GDM1 (cell line): ENCODE measurements at regions not wholly inside any gene's neighbourhood (a gene's known extent, or its start where the extent isn't known, plus 50 kb on each side); places are given as distances from the start of the nearest gene placed in this dataset.
"Not testable (repeated sequence)": the region's sequence is repeated elsewhere in the genome, so short reads cannot be mapped to it uniquely, and the experiment has no call there.

Source experiments
- DNase-seq: peaks from one replicate; lab custom pipeline; 2025; lab: John Stamatoyannopoulos, UW

DNA sequence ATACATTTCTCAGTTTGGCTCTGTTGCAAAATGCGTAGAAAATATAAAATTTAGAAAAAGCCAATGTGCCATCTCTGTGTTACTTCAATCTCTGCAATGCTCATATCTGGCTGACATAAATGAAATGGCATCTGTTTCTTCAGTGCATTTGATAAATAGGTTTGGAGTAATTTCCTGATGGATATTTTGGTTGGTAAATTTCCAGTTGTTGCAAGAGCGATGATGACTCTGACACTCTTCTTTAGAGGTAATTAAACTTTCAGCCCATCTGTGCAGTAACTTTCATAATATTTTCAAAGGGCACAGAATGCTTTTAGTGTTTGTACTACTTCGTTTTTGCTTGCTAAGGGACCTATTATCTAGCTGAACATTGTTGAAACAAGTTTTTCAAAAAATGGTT lies 1286.4 kb downstream of the PCDH9 start:
- no peak for DNase-seq

DNA sequence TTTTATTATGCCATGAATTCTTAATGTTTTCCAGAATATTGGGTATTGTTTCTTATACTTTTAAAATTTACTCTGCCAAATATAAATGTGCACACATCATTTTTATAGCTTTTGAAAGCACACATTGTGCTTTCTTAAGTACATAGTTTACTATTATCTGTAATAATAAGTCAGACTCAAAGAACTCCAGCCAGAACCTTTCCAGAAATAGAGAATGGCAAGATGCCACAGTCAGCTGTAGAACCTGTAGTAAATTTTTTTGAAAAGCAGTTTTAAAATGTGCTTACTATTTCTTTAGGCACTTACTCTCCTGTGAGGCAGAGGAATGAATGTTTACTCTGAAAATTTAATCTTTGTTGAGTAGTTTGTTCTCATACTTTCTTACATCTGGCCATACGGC lies 1287.1 kb downstream of the PCDH9 start:
- DNase-seq = no peak

DNA sequence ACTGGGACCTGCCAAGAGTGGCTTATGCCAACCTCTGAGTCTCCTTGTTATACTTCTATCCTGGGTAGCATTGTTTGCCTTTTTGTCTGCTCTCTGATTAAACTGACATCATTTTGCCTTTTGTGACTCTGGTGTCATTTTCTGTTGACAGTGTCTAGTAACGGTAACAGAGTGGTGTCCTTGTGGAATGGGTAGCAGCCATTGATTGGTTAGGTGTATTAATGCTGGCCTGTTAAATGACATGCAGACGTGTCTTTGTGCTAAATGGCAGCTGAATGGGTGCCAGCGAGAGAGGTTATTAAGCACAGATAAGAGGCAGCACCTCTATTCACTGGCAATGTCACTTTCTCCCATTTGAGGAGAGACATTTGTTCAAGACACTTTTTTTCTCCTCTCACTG lies 1289.4 kb downstream of the PCDH9 start:
- DNase-seq = no peak

DNA sequence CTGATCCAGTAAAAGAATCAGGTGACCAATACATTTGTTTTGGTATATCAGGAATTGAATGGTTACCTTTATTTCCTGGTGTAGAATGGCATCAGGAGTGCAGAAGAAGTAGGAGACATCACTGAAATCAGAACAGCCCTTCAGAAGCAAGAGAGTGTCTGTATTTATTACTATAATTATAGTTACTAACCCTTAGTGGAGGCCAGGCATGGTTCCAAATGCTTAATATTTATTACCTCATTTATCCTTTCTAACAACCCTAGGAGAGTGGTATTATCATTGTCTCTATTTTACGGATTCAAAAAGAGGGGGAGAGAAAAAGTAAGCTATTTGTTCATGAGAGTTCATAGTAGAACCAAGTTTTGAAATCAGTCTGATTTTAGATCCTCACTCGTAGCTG lies 1292.9 kb downstream of the PCDH9 start:
- no peak for DNase-seq

DNA sequence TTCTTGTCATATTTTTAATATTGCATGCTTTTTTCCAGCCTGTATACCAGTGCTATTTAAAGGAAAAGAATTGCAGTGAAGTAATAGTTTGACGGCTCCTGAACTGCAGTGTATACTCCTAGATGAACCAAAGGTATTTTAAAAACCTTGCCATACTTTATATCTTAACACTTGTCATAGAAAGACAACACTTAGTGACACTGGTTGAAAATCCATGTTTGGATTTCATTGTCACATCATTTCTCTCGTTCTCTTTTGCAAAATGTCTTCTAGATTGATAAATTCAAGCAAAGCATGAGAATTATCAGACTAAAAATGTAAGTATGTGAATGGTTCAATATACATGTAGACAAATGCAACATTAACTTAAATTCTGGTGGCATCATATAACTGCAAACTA lies 1293.9 kb downstream of the PCDH9 start:
- DNase-seq = no peak

DNA sequence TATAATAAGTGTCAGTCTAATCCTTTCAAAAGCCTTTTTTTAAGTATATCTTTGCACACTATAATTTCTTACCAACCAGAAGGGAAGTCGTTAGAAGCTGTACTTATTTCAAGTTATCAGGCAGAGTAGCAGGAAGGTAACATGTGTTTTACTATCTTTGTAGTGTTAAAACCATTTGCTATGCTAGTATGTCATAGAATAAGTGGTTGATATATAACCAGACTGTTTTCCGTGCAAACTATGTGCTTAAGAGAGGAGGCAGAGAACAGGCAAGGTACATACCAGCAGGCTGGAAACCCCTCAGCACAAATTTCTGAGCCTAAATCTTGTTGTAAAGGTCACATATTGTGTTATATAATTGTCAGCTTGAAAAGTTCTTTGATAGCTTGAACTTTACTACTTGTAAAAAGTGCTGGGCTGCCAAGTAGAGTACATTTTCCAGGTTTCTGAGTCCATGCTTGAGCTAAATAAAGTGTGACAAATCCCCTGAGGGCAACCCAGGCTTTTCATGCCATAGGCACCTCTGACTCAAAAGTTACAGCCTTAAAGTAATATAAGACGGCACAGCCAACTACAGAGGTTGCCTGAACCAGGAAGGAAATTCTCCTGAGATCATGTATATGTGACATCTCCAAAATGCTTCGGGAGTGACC lies 1297.4 kb downstream of the PCDH9 start:
- no peak for DNase-seq

DNA sequence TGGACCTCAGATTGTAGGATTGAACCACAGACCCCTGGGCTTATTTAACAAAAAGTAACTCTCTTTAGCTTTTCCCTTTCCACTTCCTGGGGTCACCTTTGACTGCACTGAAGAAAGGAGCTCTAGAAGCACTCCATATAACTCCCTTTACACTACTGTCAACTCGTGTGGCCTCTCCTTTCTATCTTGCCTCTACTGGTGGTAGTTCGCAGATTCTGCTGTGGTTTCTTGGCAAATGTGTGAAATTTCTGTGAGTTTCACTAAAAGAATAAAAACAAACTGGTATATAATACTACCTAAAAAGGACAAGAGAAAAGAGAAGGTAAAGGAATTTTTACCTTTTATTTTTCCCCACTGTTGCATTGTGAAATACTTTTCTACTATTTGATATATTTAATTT lies 1298.1 kb downstream of the PCDH9 start:
- DNase-seq = no peak

DNA sequence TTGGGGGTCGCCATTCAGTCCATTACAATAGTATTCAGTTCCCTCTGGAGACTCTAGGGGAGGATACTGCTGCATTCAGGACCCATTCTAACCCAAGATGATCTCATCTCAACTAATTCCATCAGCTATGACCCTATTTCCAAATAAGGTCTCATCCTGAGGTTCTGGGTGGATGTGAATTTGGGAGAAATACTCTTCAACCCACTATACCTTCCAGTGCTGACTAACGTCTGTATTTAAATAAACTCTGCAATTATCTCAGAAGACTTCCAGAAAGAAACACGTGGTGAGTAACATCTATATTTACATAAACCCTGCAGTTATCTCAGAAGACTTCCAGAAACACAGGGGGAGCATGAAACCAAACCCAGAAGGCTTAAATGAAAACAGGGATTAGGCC lies 1300.7 kb downstream of the PCDH9 start:
- no peak for DNase-seq

DNA sequence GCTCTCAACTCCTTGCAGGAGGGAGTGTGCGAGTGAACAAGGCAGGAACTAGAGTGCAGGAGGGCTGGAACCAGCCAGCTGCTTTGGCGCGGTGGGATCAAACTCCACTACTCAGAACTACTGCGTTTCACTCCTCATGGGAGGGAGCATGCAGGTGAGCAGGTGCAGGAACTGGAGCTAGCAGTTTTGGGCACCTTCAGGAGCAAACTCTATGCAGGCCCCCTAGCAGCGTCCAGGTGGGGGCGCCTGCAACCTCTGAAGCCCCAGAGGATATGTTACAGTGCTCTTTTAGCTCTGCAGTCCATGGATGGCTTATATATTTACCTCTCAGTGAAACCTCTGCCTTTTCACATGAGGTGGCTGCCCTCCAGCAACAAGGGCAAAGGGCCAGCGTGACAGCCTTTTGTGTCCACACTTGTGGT lies 1303.4 kb downstream of the PCDH9 start:
- DNase-seq = no peak

DNA sequence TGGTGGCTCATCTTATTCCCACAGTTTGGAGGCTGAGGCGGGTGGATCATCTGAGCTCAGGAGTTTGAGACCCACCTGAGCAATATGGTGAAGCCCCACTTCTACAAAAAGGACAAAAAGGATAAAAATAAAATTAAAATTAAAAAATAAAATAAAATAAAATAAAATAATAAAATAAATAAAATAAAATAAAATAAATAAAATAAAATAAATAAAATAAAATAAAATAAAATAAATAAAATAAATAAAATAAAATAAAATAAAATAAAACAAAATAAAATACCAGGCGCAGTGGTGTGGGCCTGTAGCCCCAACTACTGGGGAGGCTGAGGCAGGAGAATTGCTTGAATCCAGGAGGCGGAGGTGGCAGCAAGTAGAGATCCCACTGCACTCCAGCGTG lies 1307.3 kb downstream of the PCDH9 start:
- DNase-seq = not testable (repeated sequence)

DNA sequence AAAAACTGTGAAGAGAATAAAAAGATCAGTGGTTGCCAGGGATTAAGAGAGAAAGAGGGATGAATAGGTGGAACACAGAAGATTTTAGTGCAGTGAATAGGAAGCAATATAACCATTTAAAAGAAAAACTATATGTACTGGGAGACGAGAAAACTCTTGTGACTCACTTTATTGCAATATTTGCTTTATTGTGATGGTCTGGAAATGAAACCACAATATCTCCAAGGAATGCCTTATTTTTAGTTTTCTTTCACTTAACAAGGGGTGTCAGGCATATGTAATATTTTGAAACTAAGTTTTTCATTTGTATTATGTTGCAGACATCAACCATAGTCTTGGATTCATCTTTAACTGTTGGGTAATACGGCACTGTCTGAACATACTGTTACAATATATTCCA lies 1308.2 kb downstream of the PCDH9 start:
- no peak for DNase-seq

DNA sequence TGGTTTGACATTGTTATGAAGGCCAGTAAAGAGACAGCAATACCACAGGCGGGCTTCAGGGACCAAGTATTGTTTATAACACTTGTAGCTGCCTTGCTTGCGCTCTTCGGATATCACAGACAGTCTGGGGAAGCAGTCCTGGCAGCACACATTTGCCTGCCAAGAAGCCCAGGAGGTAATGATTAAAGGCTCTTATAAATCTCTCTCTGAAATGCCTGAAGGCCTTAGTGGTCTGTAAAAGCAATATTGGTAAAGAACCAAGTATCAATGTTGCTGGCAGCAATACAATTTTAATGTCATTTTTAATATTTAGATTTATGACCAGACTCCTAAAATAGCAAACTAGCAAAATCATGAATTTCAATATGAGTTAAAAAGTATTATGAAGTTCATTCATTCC lies 1312.4 kb downstream of the PCDH9 start:
- DNase-seq = no peak

DNA sequence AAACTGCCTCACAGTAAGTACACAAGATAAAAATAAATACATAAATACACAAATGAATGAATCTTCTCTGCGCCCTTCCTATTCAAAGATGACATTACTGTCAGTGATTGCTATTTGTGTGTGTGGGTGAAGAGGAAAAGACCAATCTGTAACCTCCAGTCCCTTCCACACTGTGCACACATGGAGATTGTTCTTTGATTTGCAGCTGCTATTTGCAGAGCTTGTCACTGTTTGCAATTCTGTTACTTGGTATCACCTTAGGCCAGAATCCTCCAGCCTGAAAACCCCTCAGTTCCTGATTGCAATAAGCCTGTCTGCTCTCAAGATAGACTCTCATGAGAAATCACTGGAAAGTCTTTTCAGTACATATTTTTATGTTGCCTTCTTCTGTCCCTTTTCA lies 1314.9 kb downstream of the PCDH9 start:
- no peak for DNase-seq

DNA sequence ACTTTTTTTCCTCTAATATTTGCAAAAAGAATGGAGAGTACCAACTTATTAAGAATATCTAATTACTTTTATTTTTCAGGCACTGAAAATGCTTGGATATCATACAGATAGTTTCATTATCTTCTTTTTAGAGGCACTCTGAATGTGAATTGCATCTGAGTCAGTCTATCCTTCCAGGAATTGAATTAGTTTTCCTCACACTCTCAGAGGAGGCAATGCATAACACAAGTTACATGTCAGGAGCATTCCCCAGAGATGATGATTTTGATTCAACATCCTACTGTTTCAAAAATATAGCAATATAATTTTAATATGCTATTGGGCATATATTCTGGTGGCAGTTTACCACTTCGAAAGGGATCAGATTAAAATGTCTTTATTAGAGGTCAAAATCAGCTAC lies 1315.4 kb downstream of the PCDH9 start:
- no peak for DNase-seq

DNA sequence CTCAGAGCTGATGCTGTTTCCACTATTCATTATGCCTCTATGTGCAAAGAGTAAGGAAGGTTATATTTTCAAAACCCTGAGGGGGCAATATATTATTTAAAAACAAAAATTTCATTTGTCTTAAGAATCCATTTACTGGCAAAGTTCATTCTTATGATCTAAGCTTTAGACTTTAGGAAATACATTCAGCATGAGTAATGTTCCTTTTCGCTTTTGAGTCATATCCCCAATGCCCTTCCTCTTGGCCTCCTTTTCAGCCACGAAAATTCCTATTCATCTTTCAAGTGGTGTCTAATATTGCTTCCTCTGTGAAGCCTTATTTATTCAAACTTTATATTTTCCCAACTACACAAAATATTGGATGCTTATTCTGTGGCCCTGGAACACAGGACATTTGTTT lies 1317.0 kb downstream of the PCDH9 start:
- no peak for DNase-seq

DNA sequence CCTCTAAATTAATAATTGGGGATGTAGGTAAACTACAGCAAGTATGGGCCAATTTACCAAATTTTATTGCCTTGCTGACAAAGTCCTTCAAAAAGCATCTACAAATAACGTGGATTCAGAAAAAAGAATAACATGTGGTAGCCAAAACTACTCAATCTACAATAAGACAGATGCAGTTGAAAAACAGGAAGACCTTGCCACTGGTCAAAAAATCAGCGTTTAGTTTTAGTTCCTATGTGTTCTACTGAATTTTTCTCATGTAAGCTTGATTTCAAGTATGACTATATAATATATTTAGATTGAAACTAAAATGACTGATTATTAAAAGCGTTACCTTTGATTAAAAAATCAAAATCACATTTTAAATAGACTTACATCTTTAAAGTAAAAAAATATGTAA lies 1317.6 kb downstream of the PCDH9 start:
- DNase-seq = no peak

DNA sequence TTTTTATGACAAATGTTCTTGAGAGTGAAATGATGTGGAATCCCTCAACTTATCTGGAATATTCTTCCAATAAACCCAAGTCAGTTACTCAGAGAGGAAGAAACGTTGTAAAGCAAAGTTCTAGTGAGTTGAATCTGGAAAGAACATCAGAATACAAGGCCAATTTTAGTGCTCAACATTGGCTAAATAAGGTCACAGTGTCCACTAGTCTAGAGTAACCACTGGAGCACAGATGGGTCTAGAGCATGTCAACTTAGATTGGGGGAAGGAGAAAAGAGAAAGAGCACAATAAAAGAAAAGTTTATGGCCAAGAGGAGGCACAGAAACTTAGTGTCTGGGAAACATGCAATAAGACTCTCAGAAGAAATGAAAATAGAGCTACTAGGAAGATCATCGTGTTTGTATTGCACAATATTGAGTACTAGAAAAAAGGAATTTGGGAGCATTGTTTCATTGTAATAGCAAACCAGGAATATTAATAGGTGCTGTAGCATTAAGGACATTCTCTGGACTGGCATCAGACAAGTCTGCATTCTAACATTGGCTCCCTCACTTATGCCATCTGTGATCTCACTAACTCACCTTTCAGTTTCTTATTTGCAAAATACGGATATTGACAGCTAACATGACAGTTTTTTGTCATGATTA lies 1318.5 kb downstream of the PCDH9 start:
- DNase-seq = no peak

DNA sequence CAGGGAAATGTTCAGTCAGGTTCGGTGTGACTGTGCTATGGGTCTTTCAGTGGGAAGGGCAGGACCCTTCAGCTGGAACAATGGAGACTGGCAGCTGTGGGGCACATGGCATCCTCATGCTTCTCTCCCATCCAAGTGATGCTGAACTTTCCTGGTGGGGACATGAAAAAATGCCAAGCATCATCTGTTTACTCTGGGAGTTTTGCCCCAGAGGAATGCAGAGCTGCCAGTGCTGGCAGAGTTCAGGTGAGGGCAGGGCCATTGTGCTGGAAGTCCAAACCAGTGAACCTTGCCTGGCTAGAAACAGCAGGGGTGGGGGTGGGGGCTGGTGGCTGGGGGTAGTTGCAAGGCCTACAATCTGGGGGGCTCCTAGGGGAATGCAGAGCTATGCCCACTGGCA lies 1320.6 kb downstream of the PCDH9 start:
- DNase-seq = no peak

DNA sequence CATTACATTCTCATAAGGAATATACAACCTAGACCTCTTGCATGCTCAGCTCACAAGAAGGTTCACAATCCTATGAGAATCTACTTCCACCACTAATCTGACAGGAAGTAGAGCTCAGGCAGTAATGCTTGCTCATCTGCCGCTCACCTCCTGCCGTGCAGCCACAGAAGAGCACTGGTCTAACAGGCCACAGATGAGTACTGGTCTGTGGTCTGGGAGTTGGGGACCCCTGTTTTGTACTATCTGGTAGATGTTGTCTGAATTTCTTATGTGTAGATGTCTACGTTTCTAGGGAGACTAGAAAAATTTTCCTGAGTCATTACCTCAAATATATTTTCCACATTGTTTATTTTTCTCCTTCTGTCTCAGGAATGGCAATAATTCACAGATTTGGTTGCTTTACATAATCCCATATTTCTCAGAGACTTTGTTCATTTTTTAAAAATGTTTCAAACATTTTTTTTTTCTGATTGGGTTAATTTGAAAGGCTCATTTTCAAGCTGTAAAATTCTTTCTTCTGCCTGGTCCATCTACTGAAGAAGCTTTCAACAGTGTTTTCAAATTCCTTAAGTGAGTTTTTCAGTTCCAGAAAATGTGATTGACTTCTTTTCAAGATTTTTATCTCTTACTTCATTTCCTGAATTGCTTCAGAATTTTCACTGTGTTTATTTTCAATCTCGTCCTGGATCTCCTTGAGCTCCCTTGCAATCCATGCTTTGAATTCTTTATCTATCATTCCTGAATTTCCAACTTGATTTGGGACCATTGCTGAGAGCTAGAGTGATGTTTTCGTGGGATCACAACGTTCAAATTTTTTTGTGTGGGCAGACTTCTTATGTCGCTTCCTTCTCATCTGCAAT lies 1322.2 kb downstream of the PCDH9 start:
- DNase-seq = no peak

DNA sequence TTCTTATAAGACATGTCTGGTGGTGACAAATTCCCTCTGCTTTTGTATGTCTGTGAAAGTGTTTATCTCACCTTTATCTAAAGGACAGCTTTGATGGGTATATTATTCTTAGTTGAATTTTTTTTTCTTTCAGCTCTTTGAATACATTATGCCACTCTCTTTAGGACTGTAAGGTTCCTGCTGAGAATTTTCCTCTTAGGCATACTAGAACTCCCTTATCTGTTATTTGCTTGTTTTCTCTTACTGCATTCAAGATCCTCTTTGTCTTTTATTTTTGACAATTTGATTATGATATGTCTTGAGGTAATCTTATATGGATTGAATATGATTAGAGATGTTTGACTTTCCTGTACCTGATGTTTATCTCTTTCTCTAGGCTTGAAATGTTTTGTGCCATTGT lies 1328.4 kb downstream of the PCDH9 start:
- no peak for DNase-seq

DNA sequence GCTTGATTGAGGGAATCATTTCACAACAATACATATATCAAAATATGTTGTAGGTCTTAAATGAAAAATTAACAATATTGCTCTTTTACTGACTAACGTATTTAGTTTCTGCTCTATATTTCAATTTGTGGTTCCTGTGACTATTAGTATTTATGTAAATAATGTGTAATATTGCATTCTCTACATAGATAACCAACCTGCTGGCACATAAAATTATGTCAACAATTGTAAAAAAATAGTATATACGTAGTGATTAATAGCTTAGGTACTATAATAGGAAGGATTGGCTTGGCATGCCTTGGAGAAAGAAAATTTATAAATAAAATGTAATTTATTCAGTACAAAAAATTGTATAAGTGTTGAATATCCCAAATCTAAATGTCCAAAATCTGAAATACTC lies 1336.1 kb downstream of the PCDH9 start:
- no peak for DNase-seq

DNA sequence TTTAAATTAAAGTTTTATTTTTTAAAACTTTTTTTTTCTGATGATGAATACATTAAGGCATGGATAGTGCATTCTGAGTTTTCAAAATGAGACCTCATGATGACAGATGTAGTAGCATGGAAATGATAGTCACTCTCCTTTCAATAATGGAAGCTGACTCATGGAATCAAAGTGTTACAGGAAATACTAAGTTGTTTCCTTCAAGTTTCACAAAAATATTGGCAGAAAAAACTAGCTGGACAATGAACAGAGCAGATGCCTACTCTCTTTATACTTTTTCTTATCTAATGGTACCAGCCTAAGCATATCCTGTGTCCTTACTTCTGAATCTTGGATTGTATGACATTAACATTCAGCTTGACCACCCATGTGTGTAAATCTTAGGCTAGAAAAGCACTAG lies 1337.3 kb downstream of the PCDH9 start:
- no peak for DNase-seq

DNA sequence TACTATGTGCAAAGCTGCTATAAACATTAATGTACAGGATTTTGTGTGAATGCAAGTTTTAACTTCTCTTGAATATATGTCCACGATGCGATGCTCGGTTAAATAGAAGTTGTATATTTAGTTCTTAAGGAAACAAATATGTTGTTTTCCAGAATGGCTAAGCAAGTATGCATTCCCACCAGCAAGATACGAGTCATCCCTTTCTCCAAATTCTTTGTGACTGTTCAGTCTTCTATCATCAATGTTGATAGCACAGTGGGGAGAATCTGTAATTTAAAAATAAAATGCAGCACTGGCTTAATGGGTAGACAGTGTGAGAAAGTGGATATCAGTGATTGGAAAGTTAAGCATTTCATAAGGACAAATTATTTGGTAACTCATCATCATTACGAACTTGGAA lies 1340.8 kb downstream of the PCDH9 start:
- DNase-seq = no peak
